Stimulated activated CD4-positive, alpha-beta T cell treated with anti-CD3 and anti-CD28 coated beads, Interleukin-12 subunit alpha, Interleukin-12 subunit beta, amount 100 ng/mL, for 24 hours (primary cell): ENCODE measurements at regions not wholly inside any gene's neighbourhood (a gene's known extent, or its start where the extent isn't known, plus 50 kb on each side); places are given as distances from the start of the nearest gene placed in this dataset.
"Not testable (repeated sequence)": the region's sequence is repeated elsewhere in the genome, so short reads cannot be mapped to it uniquely, and the experiment has no call there.

Experiments
- DNase-seq, 2 experiments: peaks; one replicate each; pipeline ENCODE4 v3.0.0-alpha.2; 2020; ENCODE audit warnings: low read depth in 2 of 2

- no peak for DNase-seq
Measured at GRCh38 chr2:145753966-145754365, 1234.0 kb upstream of the ZEB2 start.

GRCh38 chr2:145753041-145753608 lies 1233.2 kb upstream of the ZEB2 start:
- DNase-seq, result no peak

- no peak for DNase-seq
Measured at GRCh38 chr2:145752091-145752806, 1232.3 kb upstream of the ZEB2 start.

- DNase-seq, result no peak
Measured at GRCh38 chr2:145751629-145752028, 1231.7 kb upstream of the ZEB2 start.

- no peak for DNase-seq
Measured at GRCh38 chr2:145751155-145751554, 1231.2 kb upstream of the ZEB2 start.

- no peak for DNase-seq
Measured at GRCh38 chr2:145750612-145751011, 1230.7 kb upstream of the ZEB2 start.

- no peak for DNase-seq
Measured at GRCh38 chr2:145750144-145750543, 1230.2 kb upstream of the ZEB2 start.

GRCh38 chr2:145749556-145749955 lies 1229.6 kb upstream of the ZEB2 start:
- DNase-seq, result no peak

- DNase-seq, result no peak
Measured at GRCh38 chr2:145748927-145749326, 1229.0 kb upstream of the ZEB2 start.

GRCh38 chr2:145747715-145748114 lies 1227.8 kb upstream of the ZEB2 start:
- no peak for DNase-seq

- DNase-seq, result not testable (repeated sequence)
Measured at GRCh38 chr2:145745387-145745721, 1225.4 kb upstream of the ZEB2 start.

- no peak for DNase-seq
Measured at GRCh38 chr2:145744541-145745386, 1224.8 kb upstream of the ZEB2 start.

GRCh38 chr2:145743011-145743410 lies 1223.1 kb upstream of the ZEB2 start:
- no peak for DNase-seq

- DNase-seq, result no peak
Measured at GRCh38 chr2:145741636-145742035, 1221.7 kb upstream of the ZEB2 start.

- DNase-seq, result no peak
Measured at GRCh38 chr2:145741181-145741580, 1221.3 kb upstream of the ZEB2 start.

- DNase-seq, result no peak
Measured at GRCh38 chr2:145740302-145740701, 1220.4 kb upstream of the ZEB2 start.

GRCh38 chr2:145739681-145740080 lies 1219.8 kb upstream of the ZEB2 start:
- DNase-seq, result no peak

GRCh38 chr2:145736871-145737270 lies 1217.0 kb upstream of the ZEB2 start:
- DNase-seq, result no peak

GRCh38 chr2:145731467-145731866 lies 1211.5 kb upstream of the ZEB2 start:
- no peak for DNase-seq

GRCh38 chr2:145729993-145730770 lies 1210.3 kb upstream of the ZEB2 start:
- DNase-seq, result no peak

- DNase-seq, result no peak
Measured at GRCh38 chr2:145729481-145729880, 1209.6 kb upstream of the ZEB2 start.

- no peak for DNase-seq
Measured at GRCh38 chr2:145728511-145728910, 1208.6 kb upstream of the ZEB2 start.
